B cell (primary cell): ENCODE measurements at regions not wholly inside any gene's neighbourhood (a gene's known extent, or its start where the extent isn't known, plus 50 kb on each side); places are given as distances from the start of the nearest gene placed in this dataset.

Source experiments
- EZH2 ChIP-seq: IDR thresholded peaks from 2 replicates; pipeline ENCODE4 v1.6.1; 2012; ENCODE audit warnings: borderline replicate concordance, low read depth, mild to moderate bottlenecking, moderate library complexity, low read length; ENCODE audit not compliant: insufficient read depth, poor library complexity, severe bottlenecking
- TF ChIP-seq, protein P1 (sequence below): fragments of 200-600 bp; IDR thresholded peaks from one replicate; pipeline ENCODE4 v1.8.0; 2022; ENCODE audit warnings: antibody characterized with exemption, mild to moderate bottlenecking

DNA sequence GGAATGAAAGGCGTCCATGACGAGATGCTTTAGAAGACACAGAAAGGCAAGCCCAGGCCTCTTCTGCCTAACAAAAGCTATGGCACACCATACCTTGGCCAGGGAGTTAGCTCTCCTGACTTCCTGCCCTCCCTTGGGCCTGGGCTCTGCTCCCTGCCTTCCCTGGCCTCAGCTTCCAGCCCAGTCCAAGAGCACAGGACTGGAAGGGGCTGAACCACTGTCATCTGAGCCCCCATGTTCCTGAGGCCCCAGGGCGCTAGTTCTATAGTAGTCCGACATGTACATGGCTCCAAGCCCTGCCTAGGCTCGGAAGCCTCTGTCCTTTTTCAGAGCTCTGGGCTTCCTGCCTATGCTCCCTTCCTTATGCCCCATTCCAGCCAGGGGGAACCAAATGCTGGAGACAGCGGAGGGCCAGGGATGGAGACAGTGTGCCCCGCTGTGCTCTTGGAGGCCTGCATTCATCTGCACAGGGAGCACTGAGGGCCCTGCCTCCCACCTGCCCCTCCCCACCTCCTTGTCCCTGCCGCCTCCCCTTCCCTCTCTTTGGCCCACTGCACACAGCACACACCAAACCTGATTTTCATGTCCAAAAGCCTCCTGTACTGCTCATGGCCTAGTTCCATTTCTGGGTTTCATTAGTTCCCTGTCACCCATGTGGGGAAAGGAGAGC is 240.1 kb downstream of the RHOU start:
- no peak for TF ChIP-seq EZH2
- TF ChIP-seq, protein P1, sequence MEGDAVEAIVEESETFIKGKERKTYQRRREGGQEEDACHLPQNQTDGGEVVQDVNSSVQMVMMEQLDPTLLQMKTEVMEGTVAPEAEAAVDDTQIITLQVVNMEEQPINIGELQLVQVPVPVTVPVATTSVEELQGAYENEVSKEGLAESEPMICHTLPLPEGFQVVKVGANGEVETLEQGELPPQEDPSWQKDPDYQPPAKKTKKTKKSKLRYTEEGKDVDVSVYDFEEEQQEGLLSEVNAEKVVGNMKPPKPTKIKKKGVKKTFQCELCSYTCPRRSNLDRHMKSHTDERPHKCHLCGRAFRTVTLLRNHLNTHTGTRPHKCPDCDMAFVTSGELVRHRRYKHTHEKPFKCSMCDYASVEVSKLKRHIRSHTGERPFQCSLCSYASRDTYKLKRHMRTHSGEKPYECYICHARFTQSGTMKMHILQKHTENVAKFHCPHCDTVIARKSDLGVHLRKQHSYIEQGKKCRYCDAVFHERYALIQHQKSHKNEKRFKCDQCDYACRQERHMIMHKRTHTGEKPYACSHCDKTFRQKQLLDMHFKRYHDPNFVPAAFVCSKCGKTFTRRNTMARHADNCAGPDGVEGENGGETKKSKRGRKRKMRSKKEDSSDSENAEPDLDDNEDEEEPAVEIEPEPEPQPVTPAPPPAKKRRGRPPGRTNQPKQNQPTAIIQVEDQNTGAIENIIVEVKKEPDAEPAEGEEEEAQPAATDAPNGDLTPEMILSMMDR, result no peak
